GM13977 (cell line): ENCODE measurements at regions not wholly inside any gene's neighbourhood (a gene's known extent, or its start where the extent isn't known, plus 50 kb on each side); places are given as distances from the start of the nearest gene placed in this dataset.
A peak's percentile ranks its signal among the peaks of the same experiment; 100 is the strongest.

Experiments
- DNase-seq: peaks from one replicate; pipeline ENCODE4 v3.0.0; 2012; ENCODE audit warnings: low spot score
- in situ Hi-C: fragments of 300-500 bp; cut with MboI; formaldehyde crosslinking; loops from one replicate; pipeline ENCODE4 v1.12.0; 2022; ENCODE audit warnings: low sequenced_read_pairs, low pct_unique_long_range_greater_than_20kb, mixed read lengths, inconsistent platforms; ENCODE audit not compliant: unreplicated experiment
- TF ChIP-seq, protein P1 (sequence below): IDR thresholded peaks from 2 replicates; pipeline ENCODE4 v1.5.1; 2012; ENCODE audit warnings: mild to moderate bottlenecking, control low read depth; ENCODE audit not compliant: insufficient read depth; ENCODE audit errors: extremely low read depth, missing control alignments

DNA sequence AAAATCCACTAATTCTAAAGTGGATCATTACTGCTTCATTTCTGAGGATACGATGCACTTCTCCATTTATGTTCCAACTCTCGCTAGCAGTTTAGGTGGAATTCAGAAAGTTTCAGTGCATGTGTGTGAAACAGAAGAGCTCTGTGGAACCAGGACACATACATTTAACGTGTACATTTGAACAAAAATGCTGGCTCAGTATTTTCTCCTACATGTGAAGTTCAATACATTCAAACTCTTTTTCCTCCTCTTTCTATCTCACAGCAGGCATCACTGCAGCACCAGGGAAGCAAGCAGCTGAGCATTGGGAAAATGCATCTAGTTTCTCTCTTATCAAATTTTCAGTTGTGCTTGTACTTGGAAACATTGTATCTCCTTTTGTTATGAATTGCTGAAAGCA lies 169.4 kb upstream of the CNTN1 start:
- TF ChIP-seq, protein P1, sequence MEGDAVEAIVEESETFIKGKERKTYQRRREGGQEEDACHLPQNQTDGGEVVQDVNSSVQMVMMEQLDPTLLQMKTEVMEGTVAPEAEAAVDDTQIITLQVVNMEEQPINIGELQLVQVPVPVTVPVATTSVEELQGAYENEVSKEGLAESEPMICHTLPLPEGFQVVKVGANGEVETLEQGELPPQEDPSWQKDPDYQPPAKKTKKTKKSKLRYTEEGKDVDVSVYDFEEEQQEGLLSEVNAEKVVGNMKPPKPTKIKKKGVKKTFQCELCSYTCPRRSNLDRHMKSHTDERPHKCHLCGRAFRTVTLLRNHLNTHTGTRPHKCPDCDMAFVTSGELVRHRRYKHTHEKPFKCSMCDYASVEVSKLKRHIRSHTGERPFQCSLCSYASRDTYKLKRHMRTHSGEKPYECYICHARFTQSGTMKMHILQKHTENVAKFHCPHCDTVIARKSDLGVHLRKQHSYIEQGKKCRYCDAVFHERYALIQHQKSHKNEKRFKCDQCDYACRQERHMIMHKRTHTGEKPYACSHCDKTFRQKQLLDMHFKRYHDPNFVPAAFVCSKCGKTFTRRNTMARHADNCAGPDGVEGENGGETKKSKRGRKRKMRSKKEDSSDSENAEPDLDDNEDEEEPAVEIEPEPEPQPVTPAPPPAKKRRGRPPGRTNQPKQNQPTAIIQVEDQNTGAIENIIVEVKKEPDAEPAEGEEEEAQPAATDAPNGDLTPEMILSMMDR, result no peak
- in situ Hi-C loops, result no loop called here
- no peak for DNase-seq

DNA sequence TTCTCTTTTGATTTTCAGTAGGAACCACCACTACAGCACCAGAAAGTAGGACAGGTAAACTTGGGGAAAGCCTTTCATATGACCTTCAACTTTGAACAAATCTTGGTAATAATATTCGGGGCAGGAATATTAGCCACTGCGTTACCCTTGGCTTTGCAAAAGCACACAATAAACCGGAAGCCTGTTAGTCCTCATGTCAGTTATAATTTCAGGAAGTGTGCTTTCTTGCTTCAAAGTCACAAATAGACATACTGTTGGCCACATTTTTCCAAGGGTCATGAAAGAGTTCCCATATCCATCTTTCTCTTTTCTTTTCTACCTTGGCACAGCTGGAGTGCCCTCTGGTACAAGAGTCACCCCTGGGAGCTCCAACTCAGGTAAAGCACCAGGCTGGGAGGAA lies 167.2 kb upstream of the CNTN1 start:
- in situ Hi-C loops, result no loop called here
- TF ChIP-seq, protein P1, result no peak
- no peak for DNase-seq

DNA sequence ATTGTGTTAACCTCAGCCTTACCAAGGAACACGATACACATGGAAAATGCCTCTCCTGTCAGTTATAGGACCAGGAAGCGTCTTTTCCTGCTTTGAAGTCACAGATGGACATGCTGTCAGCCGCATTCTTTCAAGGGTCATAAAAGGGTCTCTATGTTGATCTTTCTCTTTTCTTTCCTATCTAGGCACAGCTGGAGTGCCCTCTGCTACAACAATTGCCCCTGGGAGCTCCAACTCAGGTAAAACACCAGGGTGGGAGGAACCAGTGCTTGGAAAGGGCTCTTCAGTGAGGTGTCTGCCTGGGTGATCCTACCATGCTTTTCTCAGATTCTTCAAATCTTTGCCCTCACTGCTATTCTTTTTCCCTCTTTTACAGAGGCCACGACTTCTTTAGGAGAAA lies 157.4 kb upstream of the CNTN1 start:
- no peak for DNase-seq
- in situ Hi-C loops, result no loop called here

DNA sequence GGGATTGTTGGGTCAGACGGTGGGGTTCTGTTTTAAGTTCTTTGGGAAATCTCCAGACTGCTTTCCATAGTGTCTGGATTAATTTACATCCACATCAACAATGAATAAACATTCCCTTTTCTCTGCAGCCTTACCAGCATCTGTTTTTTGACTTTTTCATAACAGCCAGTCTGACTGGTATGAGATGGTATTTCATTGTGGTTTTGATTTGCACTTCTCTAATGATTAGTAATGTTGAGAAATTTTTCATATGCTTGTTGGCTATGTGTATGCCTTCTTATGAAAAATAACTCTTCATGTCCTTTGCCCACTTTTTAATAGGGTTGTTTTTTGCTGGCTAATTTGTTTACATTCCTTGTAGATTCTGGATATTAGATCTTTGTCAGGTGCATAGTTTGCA lies 140.8 kb upstream of the CNTN1 start:
- TF ChIP-seq, protein P1, result no peak
- DNase-seq, result no peak
- in situ Hi-C loops, result no loop called here

More for the DNA sequence above, 157.4 kb upstream of the CNTN1 start:
- TF ChIP-seq, protein P1, result no peak

DNA sequence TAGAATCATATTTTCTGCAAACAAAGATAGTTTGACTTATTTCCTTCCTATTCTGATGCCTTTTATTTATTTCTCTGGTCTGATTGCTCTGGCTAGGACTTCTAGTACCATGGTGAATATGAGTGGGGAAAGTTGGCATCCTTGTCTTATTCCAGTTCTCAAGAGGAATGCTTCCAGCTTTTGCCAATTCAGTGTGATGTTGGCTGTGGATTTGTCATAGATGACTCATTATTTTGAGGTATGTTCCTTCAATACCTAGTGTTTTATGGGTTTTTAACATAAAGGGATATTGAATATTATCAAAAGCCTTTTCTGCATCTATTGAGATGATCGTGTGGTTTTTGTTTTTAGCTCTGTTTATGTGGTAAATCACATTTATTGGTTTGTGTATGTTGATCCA lies 139.4 kb upstream of the CNTN1 start:
- TF ChIP-seq, protein P1, result no peak
- in situ Hi-C loops, result no loop called here
- no peak for DNase-seq

DNA sequence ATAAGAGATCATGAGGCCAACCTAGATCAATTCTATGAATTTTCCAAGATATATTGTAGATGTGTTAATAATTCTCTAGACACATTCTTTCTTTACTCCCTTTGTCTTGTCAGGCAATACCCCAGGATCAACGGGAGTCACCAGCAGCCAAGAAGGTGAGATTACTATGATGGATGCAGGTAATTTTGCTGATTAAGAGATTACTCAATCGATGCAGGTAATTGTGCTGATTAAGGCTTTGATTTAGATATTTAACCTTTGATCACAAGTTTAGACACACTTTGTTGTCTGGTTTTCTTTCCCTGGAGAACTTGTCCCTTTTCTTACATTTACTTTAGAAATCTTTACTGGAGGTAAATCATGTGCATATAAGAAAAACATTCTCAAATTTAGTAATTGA lies 134.3 kb upstream of the CNTN1 start:
- in situ Hi-C loops, result no loop called here
- no peak for DNase-seq
- TF ChIP-seq, protein P1, result no peak

DNA sequence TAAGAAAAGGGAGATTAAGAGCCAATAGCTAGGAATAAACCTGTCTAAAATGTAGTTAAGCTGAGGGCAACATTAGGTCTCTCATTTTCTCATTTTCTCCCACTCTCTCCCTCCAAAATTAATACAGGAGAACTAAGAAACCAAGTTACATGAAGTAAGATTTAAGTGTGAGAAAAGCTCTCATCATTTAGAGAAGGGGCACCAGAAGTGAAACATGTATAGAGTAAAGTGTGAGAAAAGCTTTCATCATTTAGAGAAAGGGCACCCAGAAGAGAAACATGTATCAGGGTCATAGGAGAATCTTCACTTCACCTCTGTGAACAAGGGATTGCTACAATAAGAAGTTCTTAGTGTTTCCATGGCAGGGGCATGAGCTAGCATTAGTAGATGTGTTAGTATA lies 132.4 kb upstream of the CNTN1 start:
- TF ChIP-seq, protein P1, result no peak
- DNase-seq, result peak; percentile 18
- in situ Hi-C loops, result no loop called here
